ENCODE measurements at regions not wholly inside any gene's neighbourhood (a gene's known extent, or its start where the extent isn't known, plus 50 kb on each side); places are given as distances from the start of the nearest gene placed in this dataset.

GRCh38 chr1:163823017-163823416 lies 501.3 kb downstream of the NUF2 start:
- TF ChIP-seq CTCF (IDR thresholded peaks at IDR 0.05; ENCODE audit: low read depth, low read length) (no peak), EZH2phosphoT487 (IDR thresholded peaks at IDR 0.05; ENCODE audit: low read depth) (no peak)
